Esophagus squamous epithelium (tissue), 4 donors: ENCODE measurements at regions not wholly inside any gene's neighbourhood (a gene's known extent, or its start where the extent isn't known, plus 50 kb on each side); places are given as distances from the start of the nearest gene placed in this dataset.

ENCODE experiments used
- POLR2A ChIP-seq, 4 donors: fragments of 450-650 bp; IDR thresholded peaks; one replicate each; pipeline ENCODE4 v1.6.1; 2017; ENCODE audit warnings: antibody characterized with exemption in 4 of 4, mild to moderate bottlenecking in 4 of 4, moderate library complexity in 3 of 4
- TF ChIP-seq, protein P1 (sequence below), 6 experiments: fragments of 450-650 bp in 4 of 6; fragments of 200-600 bp in 2 of 6; sonication (generic) in 2 of 6; IDR thresholded peaks; one replicate each; pipeline ENCODE4 v1.5.1; 2016 to 2019; ENCODE audit warnings: antibody characterized with exemption in 6 of 6, mild to moderate bottlenecking in 4 of 6, moderate library complexity in 4 of 6

- TF ChIP-seq, protein P1, sequence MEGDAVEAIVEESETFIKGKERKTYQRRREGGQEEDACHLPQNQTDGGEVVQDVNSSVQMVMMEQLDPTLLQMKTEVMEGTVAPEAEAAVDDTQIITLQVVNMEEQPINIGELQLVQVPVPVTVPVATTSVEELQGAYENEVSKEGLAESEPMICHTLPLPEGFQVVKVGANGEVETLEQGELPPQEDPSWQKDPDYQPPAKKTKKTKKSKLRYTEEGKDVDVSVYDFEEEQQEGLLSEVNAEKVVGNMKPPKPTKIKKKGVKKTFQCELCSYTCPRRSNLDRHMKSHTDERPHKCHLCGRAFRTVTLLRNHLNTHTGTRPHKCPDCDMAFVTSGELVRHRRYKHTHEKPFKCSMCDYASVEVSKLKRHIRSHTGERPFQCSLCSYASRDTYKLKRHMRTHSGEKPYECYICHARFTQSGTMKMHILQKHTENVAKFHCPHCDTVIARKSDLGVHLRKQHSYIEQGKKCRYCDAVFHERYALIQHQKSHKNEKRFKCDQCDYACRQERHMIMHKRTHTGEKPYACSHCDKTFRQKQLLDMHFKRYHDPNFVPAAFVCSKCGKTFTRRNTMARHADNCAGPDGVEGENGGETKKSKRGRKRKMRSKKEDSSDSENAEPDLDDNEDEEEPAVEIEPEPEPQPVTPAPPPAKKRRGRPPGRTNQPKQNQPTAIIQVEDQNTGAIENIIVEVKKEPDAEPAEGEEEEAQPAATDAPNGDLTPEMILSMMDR (IDR thresholded peaks at IDR 0.05), result no peak
- no peak for TF ChIP-seq POLR2A (IDR thresholded peaks at IDR 0.05)
Measured at GRCh38 chr9:2346277-2346913, 275.2 kb upstream of the VLDLR start.
